Keratinocyte (primary cell): ENCODE measurements at regions not wholly inside any gene's neighbourhood (a gene's known extent, or its start where the extent isn't known, plus 50 kb on each side); places are given as distances from the start of the nearest gene placed in this dataset.
"Not testable (repeated sequence)": the region's sequence is repeated elsewhere in the genome, so short reads cannot be mapped to it uniquely, and the experiment has no call there.

Source experiments
- DNase-seq: peaks from one replicate; pipeline ENCODE4 v3.0.0-alpha.2; 2011; ENCODE audit warnings: low read depth, missing footprints, low spot score
- FAIRE-seq: peaks from 2 replicates; lab custom pipeline; 2011; peaks lifted over from hg19 to GRCh38; lab: Jason Lieb, UNC
- H2AFZ ChIP-seq: 2 replicates; pipeline ENCODE4 v1.6.0; 2012; ENCODE audit warnings: low read length, control low read depth, inconsistent platforms; ENCODE audit not compliant: control insufficient read depth
- H3K27ac ChIP-seq: 2 replicates; pipeline ENCODE4 v1.5.1; 2011; ENCODE audit warnings: low read length; ENCODE audit not compliant: control insufficient read depth, insufficient read depth
- H3K27me3 ChIP-seq: 3 replicates; pipeline ENCODE4 v1.6.0; 2011; ENCODE audit warnings: low read length; ENCODE audit not compliant: control insufficient read depth, insufficient read depth; ENCODE audit errors: extremely low read depth
- H3K36me3 ChIP-seq, 2 experiments: 2 replicates in 1 of 2; 3 replicates in 1 of 2; pipeline ENCODE4 v1.5.1; 2011; ENCODE audit warnings: low read length in 2 of 2, mild to moderate bottlenecking in 1 of 2; ENCODE audit not compliant: control insufficient read depth in 2 of 2, insufficient read depth in 2 of 2; ENCODE audit errors: extremely low read depth in 1 of 2
- H3K4me1 ChIP-seq: 3 replicates; pipeline ENCODE4 v1.5.1; 2011; ENCODE audit warnings: low read length; ENCODE audit not compliant: control insufficient read depth, insufficient read depth; ENCODE audit errors: extremely low read depth
- H3K4me2 ChIP-seq: 3 replicates; pipeline ENCODE4 v1.6.0; 2011; ENCODE audit warnings: low read depth, low read length; ENCODE audit not compliant: control insufficient read depth, insufficient read depth; ENCODE audit errors: extremely low read depth
- H3K4me3 ChIP-seq, 3 experiments: fragments of 200-600 bp in 1 of 3; sonication (generic) in 1 of 3; 2 replicates in 2 of 3; 3 replicates in 1 of 3; pipeline ENCODE4 v1.5.1; 2011 to 2016; ENCODE audit warnings: low read length in 3 of 3, mild to moderate bottlenecking in 3 of 3, control low read depth in 2 of 3, inconsistent platforms in 1 of 3, low read depth in 1 of 3, mixed read lengths in 1 of 3, mixed run types in 1 of 3, moderate library complexity in 1 of 3; ENCODE audit not compliant: control insufficient read depth in 2 of 3, insufficient read depth in 2 of 3; ENCODE audit errors: extremely low read depth in 1 of 3
- H3K79me2 ChIP-seq: 2 replicates; pipeline ENCODE4 v1.6.0; 2012; ENCODE audit warnings: low read length; ENCODE audit not compliant: control insufficient read depth, insufficient read depth
- H3K9ac ChIP-seq: 3 replicates; pipeline ENCODE4 v1.6.0; 2011; ENCODE audit warnings: low read length; ENCODE audit not compliant: control insufficient read depth, insufficient read depth; ENCODE audit errors: extremely low read depth
- H3K9me1 ChIP-seq: 3 replicates; pipeline ENCODE4 v1.6.0; 2011; ENCODE audit warnings: low read length; ENCODE audit not compliant: control insufficient read depth, insufficient read depth; ENCODE audit errors: extremely low read depth
- H3K9me3 ChIP-seq: 2 replicates; pipeline ENCODE4 v1.5.1; 2012; ENCODE audit warnings: low read depth, low read length; ENCODE audit not compliant: control insufficient read depth
- H4K20me1 ChIP-seq: 3 replicates; pipeline ENCODE4 v1.6.0; 2011; ENCODE audit warnings: low read length; ENCODE audit not compliant: control insufficient read depth, insufficient read depth; ENCODE audit errors: extremely low read depth
- CTCF ChIP-seq, 3 experiments: IDR thresholded peaks in 1 of 3; conservative IDR thresholded peaks in 1 of 3; optimal IDR thresholded peaks in 1 of 3; 2 replicates in 2 of 3; 3 replicates in 1 of 3; pipeline versions ENCODE3 to v1.5.1; 2011; ENCODE audit warnings: low read length in 3 of 3, mild to moderate bottlenecking in 3 of 3, moderate library complexity in 2 of 3, control low read depth in 1 of 3, inconsistent platforms in 1 of 3; ENCODE audit not compliant: insufficient read depth in 2 of 3; ENCODE audit errors: extremely low read depth in 1 of 3
- EZH2 ChIP-seq: IDR thresholded peaks from one replicate; pipeline ENCODE4 v1.6.1; 2012; ENCODE audit warnings: inconsistent platforms, mild to moderate bottlenecking, low read length, moderate library complexity
- dilution Hi-C: fragments of 300-500 bp; cut with MboI; formaldehyde crosslinking; loops from one replicate; pipeline ENCODE4 v1.7.0; 2020; ENCODE audit warnings: low sequenced_read_pairs; ENCODE audit not compliant: extremely low pct_ligation_motif_present

GRCh38 chr1:38772953-38773352 is 86.6 kb downstream of the RRAGC start:
- Histone ChIP-seq H3K9me3 (no peaks in the 10 kb centered on the region), H3K9ac (no peak overlapping the region), H3K36me3 (no peaks in the 10 kb centered on the region), H3K4me3 (no peak overlapping the region), H3K4me1 (no peaks in the 10 kb centered on the region), H3K79me2 (no peaks in the 10 kb centered on the region), H3K9me1 (no peaks in the 10 kb centered on the region), H3K27ac (no peak overlapping the region), H3K4me2 (no peak overlapping the region), H2AFZ (no peak overlapping the region), H3K27me3 (no peaks in the 10 kb centered on the region), H4K20me1 (no peaks in the 10 kb centered on the region)
- dilution Hi-C loops, result no loop called here
- no peak for FAIRE-seq
- DNase-seq, result no peak
- TF ChIP-seq CTCF (optimal IDR thresholded peaks at IDR 0.05 in 1 of 3, IDR thresholded peaks at IDR 0.05 in 1 of 3, conservative IDR thresholded peaks at IDR 0.05 in 1 of 3; ENCODE audit: extremely low read depth in 1 of 3, insufficient read depth in 2 of 3, low read length in 3 of 3) (no peak), EZH2 (no peak)

GRCh38 chr1:38772026-38772425 is 87.5 kb downstream of the RRAGC start:
- FAIRE-seq, result no peak
- TF ChIP-seq CTCF (optimal IDR thresholded peaks at IDR 0.05 in 1 of 3, IDR thresholded peaks at IDR 0.05 in 1 of 3, conservative IDR thresholded peaks at IDR 0.05 in 1 of 3; ENCODE audit: extremely low read depth in 1 of 3, insufficient read depth in 2 of 3, low read length in 3 of 3) (no peak), EZH2 (no peak)
- Histone ChIP-seq H3K27me3 (no peaks in the 10 kb centered on the region), H3K4me3 (no peak overlapping the region), H4K20me1 (no peaks in the 10 kb centered on the region), H3K27ac (no peak overlapping the region), H3K36me3 (no peaks in the 10 kb centered on the region), H3K9me1 (no peaks in the 10 kb centered on the region), H3K4me1 (no peaks in the 10 kb centered on the region), H3K79me2 (no peaks in the 10 kb centered on the region), H2AFZ (no peak overlapping the region), H3K9me3 (no peaks in the 10 kb centered on the region), H3K9ac (no peak overlapping the region), H3K4me2 (no peak overlapping the region)
- dilution Hi-C loops, result no loop called here
- no peak for DNase-seq

- H3K4me2 ChIP-seq, H2AFZ ChIP-seq, H3K4me3 ChIP-seq, H3K4me1 ChIP-seq, H4K20me1 ChIP-seq, DNase-seq, H3K27ac ChIP-seq, H3K36me3 ChIP-seq, H3K9me1 ChIP-seq, H3K27me3 ChIP-seq, H3K9ac ChIP-seq, H3K79me2 ChIP-seq, H3K9me3 ChIP-seq, FAIRE-seq, dilution Hi-C loops: not testable (repeated sequence)
These were observed 88.9 kb downstream of the RRAGC start for GRCh38 chr1:38770516-38771173.
